HG03066 (cell line): ENCODE measurements at regions not wholly inside any gene's neighbourhood (a gene's known extent, or its start where the extent isn't known, plus 50 kb on each side); places are given as distances from the start of the nearest gene placed in this dataset.
"Not testable (repeated sequence)": the region's sequence is repeated elsewhere in the genome, so short reads cannot be mapped to it uniquely, and the experiment has no call there.

Experiments
- ATAC-seq: cut with Tn5 transposase; IDR thresholded peaks from one replicate; pipeline ENCODE4 v1.9.1; 2021; ENCODE audit warnings: low read depth; ENCODE audit not compliant: unreplicated experiment

- no peak for ATAC-seq
Observed at GRCh38 chr17:53635444-53635843, 187.3 kb upstream of the KIF2B start.

- ATAC-seq: no peak
Observed at GRCh38 chr17:53633856-53634255, 188.9 kb upstream of the KIF2B start.

DNA sequence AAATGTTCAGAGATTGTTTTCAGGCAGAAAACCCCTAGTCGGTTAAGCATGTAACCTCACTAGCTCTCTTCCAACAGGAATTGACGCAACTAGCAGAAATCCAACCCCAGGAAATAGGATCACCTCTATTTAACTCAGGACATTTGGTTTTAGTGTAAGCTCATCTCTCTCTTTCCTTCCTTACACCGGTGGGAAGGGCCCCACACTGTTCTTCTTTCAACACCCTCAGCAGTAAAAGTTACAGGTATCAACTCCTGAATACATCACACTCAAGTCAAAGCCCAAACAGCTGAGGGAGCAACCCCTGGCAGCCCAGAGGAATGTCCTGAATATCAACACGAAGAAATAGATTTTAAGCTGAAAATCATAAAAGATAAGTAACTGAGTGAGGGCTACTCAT, 191.2 kb upstream of the KIF2B start:
- ATAC-seq: no peak

GRCh38 chr17:53630638-53631037, 192.1 kb upstream of the KIF2B start:
- ATAC-seq: no peak

- ATAC-seq: no peak
Observed at GRCh38 chr17:53630115-53630514, 192.6 kb upstream of the KIF2B start.

DNA sequence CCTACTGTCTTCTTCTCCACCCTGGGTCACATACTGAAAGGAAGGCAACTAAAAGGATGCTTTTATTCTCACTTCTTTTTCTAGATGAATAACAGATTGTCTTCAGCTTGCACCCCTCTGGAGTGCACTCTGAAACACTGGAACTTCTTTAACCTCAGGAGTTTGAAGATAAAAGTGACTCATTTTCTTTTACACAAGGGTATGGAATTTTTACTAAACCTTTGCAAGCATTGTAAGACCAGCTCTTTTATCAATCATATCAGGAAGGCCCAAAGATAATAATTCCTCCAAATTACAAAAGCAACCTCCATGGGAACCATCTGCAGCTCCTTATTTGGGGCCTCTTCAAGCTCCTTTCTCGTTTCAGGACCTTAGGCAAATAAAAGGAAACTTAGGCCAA, 193.5 kb upstream of the KIF2B start:
- no peak for ATAC-seq

DNA sequence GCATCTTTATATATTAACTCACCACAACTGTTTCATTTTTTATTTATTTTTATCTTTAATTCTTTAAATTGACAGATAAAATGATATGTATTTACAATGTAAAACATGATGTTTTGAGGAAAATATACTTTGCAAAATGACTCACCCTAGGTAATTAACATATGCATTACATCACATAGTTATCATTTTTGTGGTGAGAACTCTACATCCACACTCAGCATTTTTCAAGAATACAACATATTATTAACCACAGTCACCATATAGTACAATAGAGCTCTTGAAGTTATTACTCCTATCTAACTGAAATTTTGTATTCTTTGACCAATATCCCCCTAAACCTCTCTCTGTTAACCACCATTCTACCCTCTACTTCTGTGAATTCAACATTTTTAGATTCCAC, 194.7 kb upstream of the KIF2B start:
- ATAC-seq: no peak

DNA sequence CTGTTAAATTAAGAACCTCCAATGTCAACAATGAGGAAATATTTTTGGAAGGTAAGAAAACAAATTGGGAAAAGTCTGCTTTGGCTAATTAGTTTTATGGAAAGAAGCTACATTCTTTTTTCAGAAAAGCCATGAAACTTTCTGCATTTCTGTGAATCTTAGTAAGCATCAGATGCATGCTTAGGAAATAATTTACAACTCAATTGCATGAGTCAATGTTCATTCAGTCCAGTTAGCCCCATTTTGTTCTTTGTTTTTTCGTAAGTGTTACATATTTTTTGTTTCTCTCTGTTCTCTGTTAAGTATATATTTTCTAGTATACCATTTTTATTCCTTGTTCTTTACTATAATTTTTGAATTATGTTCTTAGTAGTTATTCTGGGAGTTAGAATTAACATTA, 195.2 kb upstream of the KIF2B start:
- ATAC-seq: no peak

- ATAC-seq: no peak
Observed at GRCh38 chr17:53626286-53626685, 196.4 kb upstream of the KIF2B start.

DNA sequence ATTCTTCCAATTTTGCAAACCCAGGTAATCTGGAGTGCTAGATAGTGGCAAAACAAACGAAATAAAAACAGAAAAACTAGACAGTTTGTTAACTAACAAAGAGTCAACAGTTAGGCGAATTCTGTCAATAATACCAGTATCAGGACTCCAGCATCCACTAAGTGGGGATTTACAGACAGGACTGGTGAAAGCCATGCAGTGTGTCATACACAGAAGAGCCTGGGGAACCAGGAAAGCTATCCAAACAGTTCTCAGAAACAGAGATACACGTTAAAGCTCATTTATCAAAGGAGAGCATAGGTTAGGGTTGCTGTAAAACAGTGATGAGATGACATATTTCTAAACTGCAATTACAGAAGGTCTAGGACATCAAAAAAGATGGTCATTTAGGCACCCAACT, 203.7 kb upstream of the KIF2B start:
- no peak for ATAC-seq

GRCh38 chr17:53608208-53608607, 214.5 kb upstream of the KIF2B start:
- ATAC-seq: not testable (repeated sequence)

- ATAC-seq: no peak
Observed at GRCh38 chr17:53607475-53607874, 215.3 kb upstream of the KIF2B start.

GRCh38 chr17:53588317-53588716, 234.4 kb upstream of the KIF2B start:
- no peak for ATAC-seq

- ATAC-seq: no peak
Observed at GRCh38 chr17:53574038-53574437, 248.7 kb upstream of the KIF2B start.

DNA sequence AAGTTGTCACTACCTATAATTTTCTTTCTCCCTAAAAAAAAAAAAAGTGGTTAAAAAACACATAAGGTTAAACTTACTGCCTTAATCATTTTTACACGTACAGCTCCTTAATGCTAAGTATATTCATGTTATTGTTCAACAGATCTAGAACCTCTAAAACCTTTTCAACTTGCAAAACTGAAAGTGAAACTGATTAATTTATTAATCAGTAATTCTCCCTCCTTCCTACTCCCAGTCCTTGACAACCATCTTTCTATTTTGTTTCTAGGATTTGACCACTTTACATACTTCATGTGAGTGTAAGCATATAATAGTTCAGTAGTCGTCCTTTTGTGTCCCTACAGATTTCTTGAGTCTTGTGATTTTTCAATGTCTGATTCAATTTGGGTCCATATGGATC, 251.4 kb upstream of the KIF2B start:
- no peak for ATAC-seq

DNA sequence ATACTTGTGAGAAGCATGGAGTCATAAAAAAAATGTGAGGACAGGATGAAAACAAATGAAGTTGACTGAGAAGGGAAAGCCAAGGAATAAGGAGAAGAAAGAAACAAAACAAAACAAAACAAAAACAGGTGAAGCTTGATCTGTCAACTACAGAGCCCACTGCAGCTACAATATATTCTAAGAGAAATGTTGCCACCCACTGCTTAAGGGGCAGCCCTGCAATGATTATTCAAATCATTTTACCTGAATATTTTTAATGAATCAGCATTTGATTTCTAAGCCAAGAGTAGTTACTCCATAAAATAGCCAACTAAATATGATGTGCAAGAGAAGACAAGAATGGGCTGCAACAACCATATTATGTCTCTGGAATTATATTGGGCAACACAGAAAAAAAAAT, 252.0 kb upstream of the KIF2B start:
- ATAC-seq: no peak

DNA sequence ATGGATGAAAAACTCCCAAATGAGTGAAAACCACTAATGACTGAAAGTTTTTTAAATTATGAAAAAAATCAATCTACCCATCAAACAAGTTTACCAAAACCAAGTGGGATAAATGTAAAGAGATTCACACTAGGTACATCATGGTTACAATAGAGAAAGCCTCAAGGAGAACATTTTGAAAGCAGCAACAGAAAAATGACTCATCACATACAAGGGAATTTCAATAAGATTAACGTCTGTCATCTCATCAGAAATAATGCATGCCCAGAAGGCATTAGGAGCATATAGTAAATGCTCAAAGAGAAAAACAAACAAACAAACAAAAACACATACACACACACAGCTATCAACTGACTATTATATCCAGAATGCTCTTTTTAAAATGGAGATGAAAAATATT, 261.8 kb upstream of the KIF2B start:
- no peak for ATAC-seq

- no peak for ATAC-seq
Observed at GRCh38 chr17:53548252-53548651, 274.5 kb upstream of the KIF2B start.

DNA sequence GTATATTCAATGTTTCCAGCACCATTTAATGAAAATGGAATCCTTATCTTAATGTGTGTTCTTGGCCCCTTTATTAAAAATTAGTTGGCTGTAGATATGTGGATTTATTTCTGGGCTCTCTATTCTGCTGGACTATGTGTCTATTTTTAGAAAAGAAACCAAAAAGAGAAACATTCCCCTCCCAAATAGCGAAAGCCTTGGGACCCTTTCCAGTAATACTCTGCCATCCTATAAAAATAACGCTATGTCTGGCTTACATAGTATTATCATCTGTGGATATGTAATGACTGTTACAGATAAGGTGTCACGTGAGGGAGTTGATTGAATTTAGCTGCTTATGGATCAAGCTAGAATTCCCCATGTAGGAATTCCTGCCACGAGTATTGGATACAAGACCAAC, 279.3 kb upstream of the KIF2B start:
- no peak for ATAC-seq

DNA sequence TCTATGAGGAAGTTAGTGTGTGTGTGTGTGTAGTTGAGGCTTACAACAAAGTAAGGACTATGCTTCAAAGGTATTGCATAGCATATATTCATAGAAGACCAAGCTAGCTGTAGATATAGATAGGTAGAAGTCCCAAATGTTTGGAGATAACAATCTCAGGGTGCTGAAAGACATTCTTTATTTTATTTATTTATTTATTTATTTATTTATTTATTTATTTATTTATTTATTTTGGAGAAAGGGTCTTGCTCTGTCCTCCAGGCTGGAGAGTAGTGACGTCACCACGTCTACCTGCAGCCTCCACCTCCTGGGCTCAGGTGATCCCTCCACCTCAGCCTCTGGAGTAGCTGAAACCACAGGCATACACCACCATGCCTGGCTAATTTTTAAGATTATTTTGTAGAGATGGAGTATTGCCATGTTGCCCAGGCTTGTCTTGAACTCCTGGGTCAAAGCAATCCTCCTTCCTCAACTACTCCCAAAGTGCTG, 284.6 kb upstream of the KIF2B start:
- ATAC-seq: no peak

DNA sequence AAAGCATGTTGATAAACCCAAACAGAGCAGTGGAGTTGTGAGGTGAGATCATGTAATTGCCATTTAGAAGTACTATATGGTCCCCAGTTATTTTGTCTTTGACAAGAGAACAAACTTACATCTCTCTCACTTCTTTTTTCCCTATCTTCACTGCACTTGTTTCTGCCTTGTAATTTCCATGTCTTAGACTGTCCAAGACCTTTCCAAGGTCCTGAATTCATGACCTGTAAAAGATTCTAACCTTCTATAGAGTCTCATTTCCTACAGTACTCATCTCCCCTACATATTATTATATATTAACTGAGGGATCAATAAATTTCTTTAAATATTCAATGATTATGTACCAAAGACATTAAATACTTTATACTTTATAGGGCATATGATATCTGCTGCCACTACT, 295.3 kb upstream of the KIF2B start:
- no peak for ATAC-seq

DNA sequence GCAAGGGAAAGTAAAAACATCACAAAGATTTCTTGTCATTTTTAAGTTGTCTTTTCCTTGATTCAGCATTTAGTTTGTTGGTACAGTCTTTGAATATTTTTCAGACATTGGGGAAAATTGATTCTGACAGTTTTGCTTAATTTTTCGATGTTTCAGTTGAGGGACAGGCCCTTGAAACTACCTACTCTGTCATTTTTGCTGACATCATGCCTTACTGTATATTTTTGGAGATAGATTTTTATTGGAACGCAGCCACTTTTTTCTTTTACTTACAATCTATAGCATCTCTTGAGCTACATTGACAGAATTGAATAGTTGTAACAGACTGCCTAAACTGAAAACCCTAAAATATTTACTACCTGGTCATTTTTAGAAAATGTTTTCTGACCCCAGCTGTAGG, 297.1 kb upstream of the KIF2B start:
- no peak for ATAC-seq

GRCh38 chr17:53516636-53517035, 306.1 kb upstream of the KIF2B start:
- ATAC-seq: no peak
